H1 (cell line): ENCODE measurements at regions not wholly inside any gene's neighbourhood (a gene's known extent, or its start where the extent isn't known, plus 50 kb on each side); places are given as distances from the start of the nearest gene placed in this dataset.

Source experiments
- CTCF ChIA-PET: fragments of 300-600 bp; sonication (Branson Sonifier 250); formaldehyde crosslinking; loops from one replicate; lab custom pipeline; 2021; ENCODE audit not compliant: partially characterized antibody; lab: Charles Lee
- POLR2A ChIA-PET: fragments of 300-600 bp; sonication (Branson Sonifier 250); formaldehyde crosslinking; loops from one replicate; lab custom pipeline; 2021; ENCODE audit warnings: inconsistent platforms; ENCODE audit not compliant: partially characterized antibody; lab: Charles Lee
- DNase-seq, 2 experiments: peaks; one replicate each; pipeline versions ENCODE4 v3.0.0 to v3.0.0-alpha.2; 2010 to 2022; ENCODE audit warnings: low spot score in 2 of 2, low read depth in 1 of 2, mixed read lengths in 1 of 2
- FAIRE-seq: peaks from 2 replicates; lab custom pipeline; 2011; peaks lifted over from hg19 to GRCh38; lab: Jason Lieb, UNC
- H2AFZ ChIP-seq: 2 replicates; pipeline ENCODE4 v1.8.1; 2012; ENCODE audit warnings: low read length, inconsistent platforms
- H2AK5ac ChIP-seq: 2 replicates; pipeline ENCODE4 v1.6.1; 2013; ENCODE audit warnings: low read depth, low read length
- H2BK120ac ChIP-seq: replicated peaks from 2 replicates; pipeline ENCODE3; 2013; ENCODE audit warnings: low read depth, low read length, inconsistent platforms
- H2BK12ac ChIP-seq: 2 replicates; pipeline ENCODE4 v1.6.1; 2013; ENCODE audit warnings: low read depth, low read length
- H2BK15ac ChIP-seq: 2 replicates; pipeline ENCODE4 v1.6.1; 2013; ENCODE audit warnings: low read length
- H2BK20ac ChIP-seq: 2 replicates; pipeline ENCODE4 v1.6.1; 2013; ENCODE audit warnings: low read length
- H2BK5ac ChIP-seq: 2 replicates; pipeline ENCODE4 v1.6.1; 2013; ENCODE audit warnings: low read depth, low read length
- H3K14ac ChIP-seq: 2 replicates; pipeline ENCODE4 v1.6.1; 2013; ENCODE audit warnings: inconsistent platforms; ENCODE audit not compliant: insufficient read length
- H3K18ac ChIP-seq: 2 replicates; pipeline ENCODE4 v1.6.1; 2013; ENCODE audit warnings: low read length; ENCODE audit errors: extremely low read depth
- H3K23ac ChIP-seq: 2 replicates; pipeline ENCODE4 v1.6.1; 2013; ENCODE audit warnings: inconsistent platforms; ENCODE audit not compliant: insufficient read length
- H3K23me2 ChIP-seq: 2 replicates; pipeline ENCODE4 v1.6.1; 2013; ENCODE audit warnings: low read depth, low read length
- H3K27ac ChIP-seq: 2 replicates; pipeline ENCODE4 v1.6.1; 2011; ENCODE audit warnings: low read depth, low read length, inconsistent platforms
- H3K27me3 ChIP-seq, 4 experiments: replicated peaks in 1 of 4; 1 replicate in 1 of 4; 2 replicates in 3 of 4; pipeline versions ENCODE4 v1.6.1 to v1.8.1; 2011 to 2013; ENCODE audit warnings: low read length in 3 of 4, mild to moderate bottlenecking in 3 of 4, inconsistent platforms in 2 of 4, mixed read lengths in 2 of 4, moderate library complexity in 1 of 4; ENCODE audit not compliant: control insufficient read depth in 3 of 4, insufficient read depth in 3 of 4; ENCODE audit errors: extremely low read depth in 1 of 4
- H3K36me3 ChIP-seq, 4 experiments: 2 replicates each; pipeline versions ENCODE4 v1.6.1 to v1.8.1; 2011 to 2013; ENCODE audit warnings: mild to moderate bottlenecking in 4 of 4, low read length in 3 of 4, moderate library complexity in 2 of 4, control low read depth in 1 of 4, inconsistent platforms in 1 of 4; ENCODE audit not compliant: insufficient read depth in 4 of 4, control insufficient read depth in 2 of 4
- H3K4ac ChIP-seq: replicated peaks from 2 replicates; pipeline ENCODE3; 2013; ENCODE audit warnings: low read length, low read depth, mixed read lengths, inconsistent platforms; ENCODE audit not compliant: insufficient read length
- H3K4me1 ChIP-seq, 4 experiments: replicated peaks in 1 of 4; 1 replicate in 1 of 4; 2 replicates in 3 of 4; pipeline versions ENCODE4 v1.6.1 to v1.8.1; 2011 to 2013; ENCODE audit warnings: low read length in 3 of 4, inconsistent platforms in 2 of 4, mixed read lengths in 1 of 4; ENCODE audit not compliant: insufficient read depth in 4 of 4, control insufficient read depth in 3 of 4
- H3K4me2 ChIP-seq, 2 experiments: 2 replicates each; pipeline versions ENCODE4 v1.6.1 to v1.8.1; 2011 to 2013; ENCODE audit warnings: low read depth in 2 of 2, low read length in 2 of 2, control low read depth in 1 of 2, inconsistent platforms in 1 of 2, mild to moderate bottlenecking in 1 of 2; ENCODE audit not compliant: insufficient read depth in 1 of 2
- H3K4me3 ChIP-seq, 4 experiments: fragments of 200-600, 300-600 bp in 1 of 4; sonication (generic), shearing (Covaris generic), sonication (Bioruptor Twin) in 1 of 4; 2 replicates each; pipeline versions ENCODE4 v1.5.1 to v1.8.1; 2011 to 2016; ENCODE audit warnings: low read length in 4 of 4, low read depth in 3 of 4, control low read depth in 2 of 4, inconsistent platforms in 2 of 4, mild to moderate bottlenecking in 2 of 4, mixed read lengths in 1 of 4, moderate library complexity in 1 of 4; ENCODE audit not compliant: insufficient read depth in 2 of 4; ENCODE audit errors: extremely low read depth in 1 of 4
- H3K56ac ChIP-seq: replicated peaks from 2 replicates; pipeline ENCODE3; 2013; ENCODE audit warnings: low read depth, mild to moderate bottlenecking, mixed read lengths, low read length, inconsistent platforms; ENCODE audit not compliant: insufficient read length
- H3K79me1 ChIP-seq: 2 replicates; pipeline ENCODE4 v1.6.1; 2013; ENCODE audit warnings: low read depth, low read length, control low read depth
- H3K79me2 ChIP-seq, 2 experiments: 2 replicates each; pipeline versions ENCODE4 v1.6.1 to v1.8.1; 2012 to 2013; ENCODE audit warnings: low read length in 2 of 2, mild to moderate bottlenecking in 2 of 2, inconsistent platforms in 1 of 2; ENCODE audit not compliant: insufficient read depth in 2 of 2, control insufficient read depth in 1 of 2
- H3K9ac ChIP-seq, 4 experiments: replicated peaks in 1 of 4; 1 replicate in 1 of 4; 2 replicates in 3 of 4; pipeline versions ENCODE4 v1.6.1 to v1.8.1; 2011 to 2013; ENCODE audit warnings: low read depth in 3 of 4, low read length in 3 of 4, control low read depth in 2 of 4, mild to moderate bottlenecking in 2 of 4, moderate library complexity in 2 of 4, inconsistent platforms in 1 of 4; ENCODE audit errors: extremely low read depth in 1 of 4
- H3K9me3 ChIP-seq, 2 experiments: 2 replicates each; pipeline versions ENCODE4 v1.6.1 to v1.8.1; 2012 to 2013; ENCODE audit warnings: mild to moderate bottlenecking in 2 of 2, moderate library complexity in 2 of 2, control low read depth in 1 of 2, inconsistent platforms in 1 of 2, low read depth in 1 of 2, low read length in 1 of 2, mixed read lengths in 1 of 2; ENCODE audit not compliant: insufficient read depth in 2 of 2
- H4K20me1 ChIP-seq, 2 experiments: replicated peaks in 1 of 2; 2 replicates each; pipeline versions ENCODE3 to v1.8.1; 2011 to 2013; ENCODE audit warnings: inconsistent platforms in 2 of 2, low read length in 2 of 2, mild to moderate bottlenecking in 1 of 2; ENCODE audit not compliant: insufficient read depth in 2 of 2, control insufficient read depth in 1 of 2
- H4K5ac ChIP-seq: 2 replicates; pipeline ENCODE4 v1.6.1; 2013; ENCODE audit warnings: low read length, low read depth, mixed read lengths, inconsistent platforms; ENCODE audit not compliant: insufficient read length
- H4K8ac ChIP-seq: 2 replicates; pipeline ENCODE4 v1.8.0; 2013; ENCODE audit warnings: mild to moderate bottlenecking, moderate library complexity, low read length, inconsistent platforms; ENCODE audit not compliant: insufficient read depth; ENCODE audit errors: extremely low read depth
- H4K91ac ChIP-seq: replicated peaks from 2 replicates; pipeline ENCODE3; 2013; ENCODE audit warnings: low read length, mixed read lengths, inconsistent platforms; ENCODE audit not compliant: insufficient read length
- BACH1 ChIP-seq: IDR thresholded peaks from 2 replicates; pipeline ENCODE4 v1.6.1; 2012; ENCODE audit warnings: low read length, improper control_type of control experiment
- CBX8 ChIP-seq: fragments of 300-800, 300-1000 bp; sonication (generic); IDR thresholded peaks from 2 replicates; pipeline ENCODE4 v1.7.1; 2016; ENCODE audit warnings: low read depth, low read length, borderline replicate concordance
- CTCF ChIP-seq, 3 experiments: IDR thresholded peaks; 1 replicate in 2 of 3; 2 replicates in 1 of 3; pipeline versions ENCODE4 v1.5.1 to v1.6.1; 2011; ENCODE audit warnings: low read length in 3 of 3, mild to moderate bottlenecking in 3 of 3, inconsistent platforms in 2 of 3, low read depth in 1 of 3, moderate library complexity in 1 of 3; ENCODE audit not compliant: insufficient read depth in 1 of 3; ENCODE audit errors: control extremely low read depth in 1 of 3
- POLR2A ChIP-seq, 2 experiments: IDR thresholded peaks; 1 replicate in 1 of 2; 2 replicates in 1 of 2; pipeline ENCODE4 v1.6.1; 2011; ENCODE audit warnings: low read depth in 2 of 2, low read length in 2 of 2, mild to moderate bottlenecking in 2 of 2; ENCODE audit errors: control extremely low read depth in 1 of 2
- SIX5 ChIP-seq: IDR thresholded peaks from 2 replicates; pipeline ENCODE4 v1.6.1; 2011; ENCODE audit warnings: mild to moderate bottlenecking, low read depth, low read length
- SP4 ChIP-seq: IDR thresholded peaks from 2 replicates; pipeline ENCODE4 v1.6.1; 2012; ENCODE audit warnings: low read length, inconsistent platforms
- TAF7 ChIP-seq: optimal IDR thresholded peaks from 2 replicates; pipeline ENCODE3; 2011; ENCODE audit warnings: low read depth, mild to moderate bottlenecking, inconsistent platforms, low read length, moderate library complexity, borderline replicate concordance
- USF2 ChIP-seq: IDR thresholded peaks from 2 replicates; pipeline ENCODE4 v1.6.1; 2011; ENCODE audit warnings: low read length, improper control_type of control experiment
- WGBS, 2 experiments: shearing (Covaris generic) in 1 of 2; methylation state at CpG; one replicate each; pipeline versions ENCODE4 v1.1.6 to v1.1.7; 2013 to 2015; ENCODE audit warnings: low lambda C conversion rate in 2 of 2, mixed read lengths in 2 of 2, inconsistent platforms in 1 of 2, low coverage in 1 of 2, missing lambda C conversion rate in 1 of 2; ENCODE audit not compliant: insufficient replicate concordance in 2 of 2, insufficient coverage in 1 of 2, insufficient read length in 1 of 2; ENCODE audit errors: extremely low coverage in 1 of 2, missing lambda C conversion rate in 1 of 2; 5-methylcytosine and 5-hydroxymethylcytosine counted together

GRCh38 chr4:177008836-177009501 lies 216.2 kb upstream of the VEGFC start:
- Histone ChIP-seq H2AFZ (no peak overlapping the region), H2AK5ac (no peak overlapping the region), H3K4ac (no peak overlapping the region), H3K79me2 (no peaks in the 10 kb centered on the region), H4K8ac (no peak overlapping the region), H3K23me2 (no peaks in the 10 kb centered on the region), H2BK20ac (no peak overlapping the region), H4K5ac (no peak overlapping the region), H3K14ac (no peak overlapping the region), H3K56ac (no peak overlapping the region), H3K18ac (no peak overlapping the region), H4K20me1 (no peaks in the 10 kb centered on the region), H3K4me2 (no peak overlapping the region), H2BK12ac (no peak overlapping the region), H3K36me3 (no peaks in the 10 kb centered on the region), H2BK120ac (no peak overlapping the region), H3K27ac (no peak overlapping the region), H3K23ac (no peak overlapping the region), H3K4me1 (no peaks in the 10 kb centered on the region), H3K9me3 (no peaks in the 10 kb centered on the region), H3K79me1 (no peaks in the 10 kb centered on the region), H3K27me3 (no peaks in the 10 kb centered on the region), H3K4me3 (no peak overlapping the region), H2BK15ac (no peak overlapping the region), H2BK5ac (no peak overlapping the region), H3K9ac (no peak overlapping the region), H4K91ac (no peak overlapping the region)
- ChIA-PET POLR2A (no interaction called here), CTCF (interaction anchor here (1.3 kb wide), 1 partner anchor 38 kb away, joined by 3 read pairs; no protein-coding TSS in a partner anchor)
- WGBS, 2 experiments, result 95 to 100% methylated on average over 1 to 4 of the region's 4 CpGs
- DNase-seq (no peak), FAIRE-seq (no peak)
- TF ChIP-seq TAF7, result no peak
- TF ChIP-seq SIX5, result no peak
- no peak for TF ChIP-seq CBX8
- TF ChIP-seq POLR2A (IDR thresholded peaks at IDR 0.05; ENCODE audit: control extremely low read depth in 1 of 2, low read depth in 2 of 2, low read length in 2 of 2), result no peak
- no peak for TF ChIP-seq CTCF (IDR thresholded peaks at IDR 0.05; ENCODE audit: control extremely low read depth in 1 of 3, insufficient read depth in 1 of 3, low read depth in 1 of 3, low read length in 3 of 3)
- no peak for TF ChIP-seq BACH1
- TF ChIP-seq USF2, result no peak
- TF ChIP-seq SP4, result no peak
